Coronary artery (tissue), 2 donors: ENCODE measurements at regions not wholly inside any gene's neighbourhood (a gene's known extent, or its start where the extent isn't known, plus 50 kb on each side); places are given as distances from the start of the nearest gene placed in this dataset.

Experiments used
- DNase-seq: peaks from one replicate; pipeline ENCODE4 v3.0.0-alpha.2; 2017; ENCODE audit warnings: low spot score
- H3K27ac ChIP-seq, 2 donors: fragments of 200-600 bp; sonication (generic); one replicate each; pipeline ENCODE4 v1.5.1; 2016 to 2019
- H3K4me3 ChIP-seq: fragments of 200-600 bp; sonication (generic); 2 replicates; pipeline ENCODE4 v1.5.1; 2016; ENCODE audit warnings: mild to moderate bottlenecking, moderate library complexity
- CTCF ChIP-seq: fragments of 200-600 bp; sonication (generic); IDR thresholded peaks from one replicate; pipeline ENCODE4 v1.5.1; 2019; ENCODE audit warnings: antibody characterized with exemption

- TF ChIP-seq CTCF: no peak
- no peak overlapping the region for H3K4me3 ChIP-seq
- DNase-seq: no peak
- no peak overlapping the region for H3K27ac ChIP-seq
Observed at GRCh38 chr7:52472006-52472620, 563.3 kb upstream of the POM121L12 start.

GRCh38 chr7:52465216-52465615, 570.2 kb upstream of the POM121L12 start:
- no peak overlapping the region for H3K4me3 ChIP-seq
- no peak overlapping the region for H3K27ac ChIP-seq
- no peak for DNase-seq
- no peak for TF ChIP-seq CTCF

- H3K27ac ChIP-seq: no peak overlapping the region
- DNase-seq: no peak
- H3K4me3 ChIP-seq: no peak overlapping the region
- TF ChIP-seq CTCF: no peak
Observed at GRCh38 chr7:52463341-52463740, 572.1 kb upstream of the POM121L12 start.

- TF ChIP-seq CTCF: no peak
- DNase-seq: no peak
- no peak overlapping the region for H3K27ac ChIP-seq
- no peak overlapping the region for H3K4me3 ChIP-seq
Observed at GRCh38 chr7:52462474-52462873, 573.0 kb upstream of the POM121L12 start.

GRCh38 chr7:52455571-52455970, 579.9 kb upstream of the POM121L12 start:
- no peak overlapping the region for H3K27ac ChIP-seq
- H3K4me3 ChIP-seq: no peak overlapping the region
- no peak for DNase-seq
- TF ChIP-seq CTCF: no peak

GRCh38 chr7:52450816-52451215, 584.6 kb upstream of the POM121L12 start:
- Histone ChIP-seq H3K27ac (no peak overlapping the region), H3K4me3 (no peak overlapping the region)
- no peak for DNase-seq
- TF ChIP-seq CTCF: no peak

- TF ChIP-seq CTCF: no peak
- no peak overlapping the region for H3K27ac ChIP-seq
- no peak for DNase-seq
- no peak overlapping the region for H3K4me3 ChIP-seq
Observed at GRCh38 chr7:52447581-52448180, 587.8 kb upstream of the POM121L12 start.
